T-cell (primary cell): ENCODE measurements at regions not wholly inside any gene's neighbourhood (a gene's known extent, or its start where the extent isn't known, plus 50 kb on each side); places are given as distances from the start of the nearest gene placed in this dataset.

ENCODE experiments used
- ATAC-seq, 4 experiments: fragments of 200-7000 bp in 3 of 4; fragments of 150-1000 bp in 1 of 4; cut with Tn5 transposase; replicated peaks in 1 of 4; 1 replicate in 3 of 4; 2 replicates in 1 of 4; pipeline ENCODE4 v1.10.0; 2021; ENCODE audit warnings: moderate library complexity in 3 of 4, mild to moderate bottlenecking in 2 of 4, moderate number of reproducible peaks in 1 of 4
- CTCF ChIA-PET, 2 donors: fragments of 300-600 bp; sonication (Branson Sonifier 250); formaldehyde crosslinking; loops; one replicate each; lab custom pipeline; 2022; ENCODE audit warnings: antibody characterized with exemption in 2 of 2; lab: Charles Lee
- POLR2A ChIA-PET, 2 donors: fragments of 300-600 bp; sonication (Branson Sonifier 250); formaldehyde crosslinking; loops; one replicate each; lab custom pipeline; 2022; ENCODE audit warnings: antibody characterized with exemption in 2 of 2; lab: Charles Lee
- DNase-seq, 35 experiments: peaks; one replicate each; pipeline versions ENCODE4 v3.0.0 to v3.0.0-alpha.2; 2013 to 2023
- H3K27ac ChIP-seq: one replicate; pipeline ENCODE4 v1.5.1; 2013; ENCODE audit warnings: low read length
- H3K27me3 ChIP-seq, 2 experiments: replicated peaks in 1 of 2; 1 replicate in 1 of 2; 2 replicates in 1 of 2; pipeline versions ENCODE4 v1.6.1 to v1.7.0; 2013; ENCODE audit warnings: low read length in 1 of 2, mixed read lengths in 1 of 2; ENCODE audit not compliant: control insufficient read depth in 2 of 2, insufficient read depth in 2 of 2; ENCODE audit errors: extremely low read depth in 1 of 2
- H3K36me3 ChIP-seq, 2 donors: 1 replicate in 1 of 2; 2 replicates in 1 of 2; pipeline versions ENCODE4 v1.6.1 to v1.7.0; 2013; ENCODE audit warnings: low read length in 1 of 2; ENCODE audit not compliant: control insufficient read depth in 2 of 2, insufficient read depth in 1 of 2; ENCODE audit errors: extremely low read depth in 1 of 2
- H3K4me1 ChIP-seq, 2 experiments: 1 replicate in 1 of 2; 2 replicates in 1 of 2; pipeline versions ENCODE4 v1.6.1 to v1.7.0; 2013; ENCODE audit warnings: low read length in 2 of 2, mixed read lengths in 1 of 2; ENCODE audit not compliant: insufficient read depth in 2 of 2, control insufficient read depth in 1 of 2; ENCODE audit errors: extremely low read depth in 1 of 2
- H3K4me3 ChIP-seq, 2 donors: 1 replicate in 1 of 2; 2 replicates in 1 of 2; pipeline versions ENCODE4 v1.5.1 to v1.7.0; 2013; ENCODE audit warnings: mild to moderate bottlenecking in 2 of 2, low read length in 1 of 2, moderate library complexity in 1 of 2; ENCODE audit not compliant: control insufficient read depth in 1 of 2; ENCODE audit errors: extremely low read depth in 1 of 2
- H3K9me3 ChIP-seq: 2 replicates; pipeline ENCODE4 v1.7.0; 2013
- H3K27ac Mint-ChIP-seq, 2 donors: one replicate each; pipeline ENCODE4 v1.8.0; 2020 to 2021; ENCODE audit warnings: mild to moderate bottlenecking in 2 of 2, mixed read lengths in 2 of 2
- H3K27me3 Mint-ChIP-seq, 2 donors: one replicate each; pipeline ENCODE4 v1.8.0; 2021 to 2022; ENCODE audit warnings: mixed read lengths in 2 of 2
- H3K36me3 Mint-ChIP-seq: one replicate; pipeline ENCODE4 v1.8.0; 2021; ENCODE audit warnings: mixed read lengths
- H3K4me1 Mint-ChIP-seq, 3 donors: one replicate each; pipeline ENCODE4 v1.8.0; 2020 to 2022; ENCODE audit warnings: mixed read lengths in 3 of 3, mild to moderate bottlenecking in 1 of 3
- H3K4me3 Mint-ChIP-seq, 3 donors: one replicate each; pipeline ENCODE4 v1.8.0; 2020 to 2022; ENCODE audit warnings: mild to moderate bottlenecking in 3 of 3, mixed read lengths in 3 of 3, moderate library complexity in 3 of 3
- H3K9me3 Mint-ChIP-seq, 3 donors: one replicate each; pipeline ENCODE4 v1.8.0; 2020 to 2022; ENCODE audit warnings: mixed read lengths in 3 of 3
- WGBS: methylation state at CpG from one replicate; pipeline ENCODE4 v1.1.5; 2013; ENCODE audit warnings: missing lambda C conversion rate; ENCODE audit not compliant: insufficient coverage; 5-methylcytosine and 5-hydroxymethylcytosine counted together

DNA sequence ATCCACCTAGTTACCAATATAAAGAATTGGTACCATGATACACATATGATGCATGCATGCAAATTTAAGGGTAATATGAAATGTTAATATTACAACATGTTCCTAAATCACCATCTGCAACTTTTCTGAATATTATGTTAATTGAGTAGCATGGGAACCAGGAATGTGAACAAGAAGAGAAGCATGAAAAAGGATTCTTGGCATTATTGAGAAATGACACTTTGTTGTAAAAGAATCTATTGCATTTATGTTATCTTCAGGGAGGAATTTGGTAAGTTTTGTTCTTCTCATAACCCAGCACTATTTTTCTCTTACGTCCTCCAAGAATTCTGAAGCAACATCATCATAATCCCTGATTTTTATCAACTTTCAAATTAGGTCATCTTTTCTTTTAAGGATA lies 159.9 kb upstream of the SLC25A13 start:
- WGBS, result no CpG with 5 or more reads among the region's 1 CpG
- no peak overlapping the region for H3K27ac Mint-ChIP-seq
- CTCF ChIA-PET, result no interaction called here

DNA sequence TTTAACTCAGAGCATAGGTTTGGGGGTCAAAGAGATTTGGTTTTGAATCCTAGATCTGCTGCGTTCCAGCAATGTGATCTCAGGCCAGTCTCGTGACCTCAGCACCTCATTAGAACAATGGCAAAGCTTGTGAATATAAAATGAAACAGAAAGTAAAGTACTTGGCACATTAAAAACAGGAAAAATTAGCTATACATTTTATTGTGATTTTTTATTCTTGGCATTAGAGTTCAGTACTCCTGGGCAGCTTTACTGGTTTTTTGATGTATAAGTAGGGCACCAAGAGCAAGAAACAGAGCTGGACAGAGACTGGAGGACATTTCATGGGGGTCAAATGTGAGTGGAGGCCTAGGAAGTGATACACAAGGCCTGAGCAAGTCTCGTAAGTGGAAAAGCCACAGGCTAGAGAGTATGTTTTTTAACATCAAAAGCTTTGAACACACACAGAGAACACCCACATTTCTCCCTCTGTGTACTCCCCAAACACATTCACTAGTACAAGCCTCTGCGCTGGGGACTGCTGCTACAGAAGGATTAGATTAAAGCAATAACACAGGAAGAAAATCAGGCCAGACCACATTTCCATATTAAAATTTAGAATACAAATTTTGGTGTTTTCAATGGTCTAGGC lies 157.2 kb upstream of the SLC25A13 start:
- Mint-ChIP-seq H3K9me3 (no peaks in the 10 kb centered on the region), H3K36me3 (no peaks in the 10 kb centered on the region), H3K27ac (peak overlapping the region; percentile 79 to 87), H3K4me1 (peaks cover 13 to 22% (median 13%) of the 10 kb centered on the region in 3 donors), H3K4me3 (peak overlapping the region; percentile 46 to 71 (median 54)), H3K27me3 (peaks cover 0 to 2% of the 10 kb centered on the region in 2 donors)
- ATAC-seq (peak in 2 of 4 experiments; percentile 35 to 38), DNase-seq (peak in 1 of 35 experiments; percentile 19)
- no CpG with 5 or more reads among the region's 4 CpGs for WGBS
- no peaks in the 10 kb centered on the region for H3K36me3 ChIP-seq
- no peaks in the 10 kb centered on the region for H3K27me3 ChIP-seq
- peak overlapping the region in 1 of 2 donors; percentile 16 for H3K4me3 ChIP-seq
- ChIA-PET POLR2A (no interaction called here), CTCF (no interaction called here)
- H3K4me1 ChIP-seq, result peaks cover 3 to 8% of the 10 kb centered on the region in 2 experiments
- H3K9me3 ChIP-seq, result no peaks in the 10 kb centered on the region
- H3K27ac ChIP-seq, result peak overlapping the region; percentile 59

More for the DNA sequence above, 159.9 kb upstream of the SLC25A13 start:
- H3K27me3 ChIP-seq, result no peaks in the 10 kb centered on the region
- ATAC-seq (no peak), DNase-seq (no peak)
- no peak overlapping the region for H3K27ac ChIP-seq
- no peaks in the 10 kb centered on the region for H3K9me3 ChIP-seq
- POLR2A ChIA-PET, result no interaction called here
- no peaks in the 10 kb centered on the region for H3K36me3 ChIP-seq
- Mint-ChIP-seq H3K36me3 (no peaks in the 10 kb centered on the region), H3K9me3 (no peaks in the 10 kb centered on the region), H3K27me3 (no peaks in the 10 kb centered on the region), H3K4me1 (peaks cover 13 to 29% (median 16%) of the 10 kb centered on the region in 3 donors), H3K4me3 (no peak overlapping the region)
- H3K4me1 ChIP-seq, result peaks cover 3 to 8% of the 10 kb centered on the region in 2 experiments
- no peak overlapping the region for H3K4me3 ChIP-seq

- H3K4me1 Mint-ChIP-seq, result peaks cover 17 to 26% (median 19%) of the 10 kb centered on the region in 3 donors
- peak overlapping the region; percentile 23 to 61 (median 59) for H3K4me3 Mint-ChIP-seq
- POLR2A ChIA-PET, result no interaction called here
- H3K27ac Mint-ChIP-seq, result peak overlapping the region; percentile 79 to 88
- H3K9me3 Mint-ChIP-seq, result peaks cover 0 to 8% (median 5%) of the 10 kb centered on the region in 3 donors
- H3K9me3 ChIP-seq, result no peaks in the 10 kb centered on the region
- CTCF ChIA-PET, result no interaction called here
- no peaks in the 10 kb centered on the region for H3K36me3 ChIP-seq
- no peaks in the 10 kb centered on the region for H3K27me3 ChIP-seq
- no peak overlapping the region for H3K4me3 ChIP-seq
- peak overlapping the region; percentile 23 for H3K27ac ChIP-seq
- WGBS, result no CpG with 5 or more reads among the region's 1 CpG
- H3K36me3 Mint-ChIP-seq, result peaks cover 4% of the 10 kb centered on the region
- peaks cover 0 to 2% of the 10 kb centered on the region in 2 donors for H3K27me3 Mint-ChIP-seq
- ATAC-seq (no peak), DNase-seq (peak in 1 of 35 experiments; percentile 3)
- no peaks in the 10 kb centered on the region for H3K4me1 ChIP-seq
These were observed 149.7 kb upstream of the SLC25A13 start for GRCh38 chr7:96471606-96472005.

GRCh38 chr7:96452146-96452545 lies 130.2 kb upstream of the SLC25A13 start:
- Histone ChIP-seq H3K9me3 (no peaks in the 10 kb centered on the region), H3K27ac (no peak overlapping the region), H3K27me3 (no peaks in the 10 kb centered on the region), H3K4me1 (no peaks in the 10 kb centered on the region), H3K36me3 (no peaks in the 10 kb centered on the region), H3K4me3 (no peak overlapping the region)
- Mint-ChIP-seq H3K4me3 (no peak overlapping the region), H3K27me3 (peaks cover 0 to 4% of the 10 kb centered on the region in 2 donors), H3K9me3 (no peaks in the 10 kb centered on the region), H3K27ac (no peak overlapping the region), H3K4me1 (no peaks in the 10 kb centered on the region), H3K36me3 (no peaks in the 10 kb centered on the region)
- DNase-seq (no peak), ATAC-seq (no peak)
- POLR2A ChIA-PET, result no interaction called here
- CTCF ChIA-PET, result no interaction called here
- no CpG with 5 or more reads among the region's 2 CpGs for WGBS

- H3K9me3 ChIP-seq, result no peaks in the 10 kb centered on the region
- no peaks in the 10 kb centered on the region for H3K27me3 ChIP-seq
- ATAC-seq (no peak), DNase-seq (no peak)
- POLR2A ChIA-PET, result no interaction called here
- no peaks in the 10 kb centered on the region for H3K4me1 Mint-ChIP-seq
- H3K27ac Mint-ChIP-seq, result no peak overlapping the region
- no peak overlapping the region for H3K27ac ChIP-seq
- H3K4me1 ChIP-seq, result no peaks in the 10 kb centered on the region
- H3K9me3 Mint-ChIP-seq, result no peaks in the 10 kb centered on the region
- no peaks in the 10 kb centered on the region for H3K36me3 Mint-ChIP-seq
- H3K4me3 Mint-ChIP-seq, result no peak overlapping the region
- peaks cover under 1 to 2% of the 10 kb centered on the region in 2 donors for H3K27me3 Mint-ChIP-seq
- H3K4me3 ChIP-seq, result no peak overlapping the region
- 83% methylated on average over 1 of the region's 4 CpGs for WGBS
- CTCF ChIA-PET, result no interaction called here
- H3K36me3 ChIP-seq, result no peaks in the 10 kb centered on the region
These were observed 127.2 kb upstream of the SLC25A13 start for GRCh38 chr7:96449094-96449493.

DNA sequence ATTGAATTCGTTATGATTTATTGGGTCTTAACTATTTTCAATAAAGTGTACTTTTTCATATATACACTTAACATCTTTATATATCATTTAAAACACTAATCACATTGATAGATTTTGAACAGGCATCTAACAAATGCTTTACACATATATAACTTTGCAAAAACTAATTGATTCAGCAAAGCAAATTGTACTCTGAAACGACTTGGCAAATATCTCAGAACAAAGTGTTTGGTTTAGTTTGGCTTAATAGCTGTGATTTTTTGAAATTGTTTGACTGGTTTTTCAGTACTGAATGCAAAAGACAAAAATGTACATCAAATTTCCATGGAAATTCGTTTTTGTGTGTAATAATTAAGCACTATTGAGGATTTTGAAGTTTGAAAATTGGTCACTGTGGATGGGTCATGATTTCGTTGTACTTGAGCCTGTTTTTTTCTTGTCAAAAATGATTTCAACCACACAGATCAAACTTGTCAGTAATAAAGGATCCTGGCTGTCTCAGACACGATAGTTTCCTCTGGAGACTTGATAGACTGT lies 125.3 kb upstream of the SLC25A13 start:
- H3K9me3 ChIP-seq, result no peaks in the 10 kb centered on the region
- peaks cover 0 to 2% of the 10 kb centered on the region in 2 donors for H3K27me3 Mint-ChIP-seq
- H3K27ac ChIP-seq, result no peak overlapping the region
- no peak overlapping the region for H3K4me3 ChIP-seq
- H3K27ac Mint-ChIP-seq, result no peak overlapping the region
- no peaks in the 10 kb centered on the region for H3K9me3 Mint-ChIP-seq
- no peaks in the 10 kb centered on the region for H3K4me1 ChIP-seq
- ATAC-seq (no peak), DNase-seq (no peak)
- H3K4me3 Mint-ChIP-seq, result no peak overlapping the region
- H3K27me3 ChIP-seq, result no peaks in the 10 kb centered on the region
- H3K4me1 Mint-ChIP-seq, result no peaks in the 10 kb centered on the region
- WGBS, result no CpG with 5 or more reads among the region's 5 CpGs
- POLR2A ChIA-PET, result no interaction called here
- CTCF ChIA-PET, result no interaction called here
- H3K36me3 Mint-ChIP-seq, result no peaks in the 10 kb centered on the region
- no peaks in the 10 kb centered on the region for H3K36me3 ChIP-seq
